RWPE1 (cell line): ENCODE measurements at regions not wholly inside any gene's neighbourhood (a gene's known extent, or its start where the extent isn't known, plus 50 kb on each side); places are given as distances from the start of the nearest gene placed in this dataset.

Experiments used
- CTCF ChIA-PET: fragments of 350-600 bp; sonication (Branson Sonifier 250); formaldehyde crosslinking; extraction: SDS; loops from one replicate; lab custom pipeline; 2021; lab: Yijun Ruan, JAX
- POLR2A ChIA-PET: fragments of 400-600 bp; formaldehyde crosslinking; extraction: SDS; loops from one replicate; lab custom pipeline; 2020; ENCODE audit warnings: antibody characterized with exemption; ENCODE audit not compliant: low non-redundant PET; lab: Yijun Ruan, JAX
- DNase-seq: peaks from one replicate; pipeline ENCODE4 v3.0.0; 2012; ENCODE audit warnings: low spot score
- H3K27ac ChIP-seq: fragments of 450-650 bp; 2 replicates; pipeline ENCODE4 v1.5.1; 2017
- CTCF ChIP-seq: fragments of 450-650 bp; conservative IDR thresholded peaks from 2 replicates; pipeline ENCODE4 v1.5.1; 2017; ENCODE audit warnings: low read depth, mild to moderate bottlenecking

- CTCF ChIA-PET, result no interaction called here
- POLR2A ChIA-PET, result no interaction called here
- H3K27ac ChIP-seq, result no peak overlapping the region
- DNase-seq, result no peak
- no peak for TF ChIP-seq CTCF
These were observed 102.4 kb downstream of the EFNB2 start for GRCh38 chr13:106433066-106433465.

GRCh38 chr13:106432636-106433035 is 102.8 kb downstream of the EFNB2 start:
- ChIA-PET CTCF (no interaction called here), POLR2A (no interaction called here)
- DNase-seq, result peak; percentile 44
- H3K27ac ChIP-seq, result no peak overlapping the region
- TF ChIP-seq CTCF, result no peak

GRCh38 chr13:106426909-106427308 is 108.6 kb downstream of the EFNB2 start:
- no peak overlapping the region for H3K27ac ChIP-seq
- ChIA-PET CTCF (no interaction called here), POLR2A (no interaction called here)
- TF ChIP-seq CTCF, result no peak
- no peak for DNase-seq

- CTCF ChIA-PET, result no interaction called here
- no peak overlapping the region for H3K27ac ChIP-seq
These were observed 109.8 kb downstream of the EFNB2 start for GRCh38 chr13:106425661-106426060.

GRCh38 chr13:106424805-106425204 is 110.7 kb downstream of the EFNB2 start:
- no peak overlapping the region for H3K27ac ChIP-seq
- ChIA-PET POLR2A (no interaction called here), CTCF (interaction anchor here (0.6 to 0.7 kb wide), 2 partner anchors 981 to 1283 kb away, joined by 5 to 8 read pairs; no protein-coding TSS in a partner anchor)
- no peak for TF ChIP-seq CTCF
- DNase-seq, result no peak

More at GRCh38 chr13:106425661-106426060, 109.8 kb downstream of the EFNB2 start:
- TF ChIP-seq CTCF, result no peak
- no peak for DNase-seq
- POLR2A ChIA-PET, result no interaction called here

GRCh38 chr13:106423530-106423929 is 111.9 kb downstream of the EFNB2 start:
- DNase-seq, result no peak
- ChIA-PET POLR2A (no interaction called here), CTCF (no interaction called here)
- no peak overlapping the region for H3K27ac ChIP-seq
- no peak for TF ChIP-seq CTCF
